ACC112 (cell line): ENCODE measurements at regions not wholly inside any gene's neighbourhood (a gene's known extent, or its start where the extent isn't known, plus 50 kb on each side); places are given as distances from the start of the nearest gene placed in this dataset.

ENCODE experiments used
- H2AFZ ChIP-seq: fragments of 200-600 bp; sonication (generic); one replicate; pipeline ENCODE4 v1.6.0; 2017; ENCODE audit warnings: antibody characterized with exemption, low read length; ENCODE audit not compliant: unreplicated experiment
- H3K27ac ChIP-seq: fragments of 200-600 bp; sonication (generic); 2 replicates; pipeline ENCODE4 v1.5.1; 2014; ENCODE audit warnings: low read depth, mild to moderate bottlenecking, antibody characterized with exemption, low read length, moderate library complexity
- H3K27me3 ChIP-seq: fragments of 200-600 bp; sonication (generic); 2 replicates; pipeline ENCODE4 v1.6.1; 2014; ENCODE audit warnings: mild to moderate bottlenecking, antibody characterized with exemption, low read length, moderate library complexity, mixed read lengths; ENCODE audit not compliant: insufficient read depth
- H3K36me3 ChIP-seq: fragments of 200-600 bp; sonication (generic); 2 replicates; pipeline ENCODE4 v1.6.1; 2016; ENCODE audit warnings: mild to moderate bottlenecking, antibody characterized with exemption, low read length, moderate library complexity, mixed read lengths; ENCODE audit not compliant: insufficient read depth
- H3K4me1 ChIP-seq: fragments of 200-600 bp; sonication (generic); one replicate; pipeline ENCODE4 v1.6.1; 2016; ENCODE audit warnings: low read length, mixed read lengths; ENCODE audit not compliant: insufficient read depth, unreplicated experiment, control insufficient read depth
- H3K4me3 ChIP-seq: fragments of 200-600 bp; sonication (generic); 2 replicates; pipeline ENCODE4 v1.5.1; 2014; ENCODE audit warnings: mild to moderate bottlenecking, low read depth, low read length
- H3K79me2 ChIP-seq: fragments of 200-600 bp; sonication (generic); one replicate; pipeline ENCODE4 v1.6.0; 2016; ENCODE audit warnings: low read length; ENCODE audit not compliant: control insufficient read depth, unreplicated experiment, insufficient read depth

GRCh38 chr7:85774986-85775385 lies 588.1 kb upstream of the SEMA3D start:
- no peak overlapping the region for H3K27ac ChIP-seq
- no peak overlapping the region for H3K4me3 ChIP-seq
- no peak overlapping the region for H2AFZ ChIP-seq
- no peaks in the 10 kb centered on the region for H3K79me2 ChIP-seq
- no peaks in the 10 kb centered on the region for H3K36me3 ChIP-seq
- H3K4me1 ChIP-seq: peaks cover 19% of the 10 kb centered on the region
- no peaks in the 10 kb centered on the region for H3K27me3 ChIP-seq

GRCh38 chr7:85773116-85773728 lies 586.4 kb upstream of the SEMA3D start:
- Histone ChIP-seq H3K79me2 (no peaks in the 10 kb centered on the region), H3K27ac (peak overlapping the region; percentile 87), H3K4me3 (peak overlapping the region; percentile 72), H2AFZ (peak overlapping the region; percentile 86), H3K36me3 (no peaks in the 10 kb centered on the region), H3K27me3 (no peaks in the 10 kb centered on the region), H3K4me1 (peaks cover 19% of the 10 kb centered on the region)

- H2AFZ ChIP-seq: no peak overlapping the region
- H3K27me3 ChIP-seq: no peaks in the 10 kb centered on the region
- peaks cover 19% of the 10 kb centered on the region for H3K4me1 ChIP-seq
- no peaks in the 10 kb centered on the region for H3K79me2 ChIP-seq
- no peaks in the 10 kb centered on the region for H3K36me3 ChIP-seq
- no peak overlapping the region for H3K4me3 ChIP-seq
- H3K27ac ChIP-seq: no peak overlapping the region
These were observed 584.7 kb upstream of the SEMA3D start for GRCh38 chr7:85771516-85771915.

- no peak overlapping the region for H2AFZ ChIP-seq
- H3K27me3 ChIP-seq: no peaks in the 10 kb centered on the region
- no peak overlapping the region for H3K4me3 ChIP-seq
- H3K36me3 ChIP-seq: no peaks in the 10 kb centered on the region
- H3K27ac ChIP-seq: no peak overlapping the region
- H3K79me2 ChIP-seq: no peaks in the 10 kb centered on the region
- H3K4me1 ChIP-seq: peaks cover 19% of the 10 kb centered on the region
These were observed 583.5 kb upstream of the SEMA3D start for GRCh38 chr7:85770332-85770731.

GRCh38 chr7:85765698-85766298 lies 578.9 kb upstream of the SEMA3D start:
- Histone ChIP-seq H3K36me3 (no peaks in the 10 kb centered on the region), H3K79me2 (no peaks in the 10 kb centered on the region), H3K4me3 (no peak overlapping the region), H3K27ac (no peak overlapping the region), H3K27me3 (no peaks in the 10 kb centered on the region), H2AFZ (no peak overlapping the region), H3K4me1 (peaks cover 3% of the 10 kb centered on the region)

GRCh38 chr7:85764034-85764433 lies 577.2 kb upstream of the SEMA3D start:
- Histone ChIP-seq H3K79me2 (no peaks in the 10 kb centered on the region), H3K27ac (no peak overlapping the region), H3K4me1 (no peaks in the 10 kb centered on the region), H3K27me3 (no peaks in the 10 kb centered on the region), H3K4me3 (no peak overlapping the region), H3K36me3 (no peaks in the 10 kb centered on the region), H2AFZ (no peak overlapping the region)

- Histone ChIP-seq H3K4me1 (no peaks in the 10 kb centered on the region), H3K79me2 (no peaks in the 10 kb centered on the region), H2AFZ (no peak overlapping the region), H3K27ac (no peak overlapping the region), H3K27me3 (no peaks in the 10 kb centered on the region), H3K36me3 (no peaks in the 10 kb centered on the region), H3K4me3 (no peak overlapping the region)
These were observed 570.5 kb upstream of the SEMA3D start for GRCh38 chr7:85757348-85757747.

GRCh38 chr7:85750454-85750949 lies 563.6 kb upstream of the SEMA3D start:
- no peak overlapping the region for H3K4me3 ChIP-seq
- H3K79me2 ChIP-seq: no peaks in the 10 kb centered on the region
- no peak overlapping the region for H3K27ac ChIP-seq
- no peaks in the 10 kb centered on the region for H3K4me1 ChIP-seq
- H3K27me3 ChIP-seq: no peaks in the 10 kb centered on the region
- H3K36me3 ChIP-seq: no peaks in the 10 kb centered on the region
- H2AFZ ChIP-seq: no peak overlapping the region

- no peak overlapping the region for H3K27ac ChIP-seq
- no peak overlapping the region for H2AFZ ChIP-seq
- H3K27me3 ChIP-seq: no peaks in the 10 kb centered on the region
- no peaks in the 10 kb centered on the region for H3K79me2 ChIP-seq
- H3K36me3 ChIP-seq: no peaks in the 10 kb centered on the region
- H3K4me1 ChIP-seq: no peaks in the 10 kb centered on the region
- H3K4me3 ChIP-seq: no peak overlapping the region
These were observed 563.0 kb upstream of the SEMA3D start for GRCh38 chr7:85749696-85750453.

- no peak overlapping the region for H2AFZ ChIP-seq
- H3K4me3 ChIP-seq: no peak overlapping the region
- no peaks in the 10 kb centered on the region for H3K4me1 ChIP-seq
- H3K79me2 ChIP-seq: no peaks in the 10 kb centered on the region
- no peaks in the 10 kb centered on the region for H3K36me3 ChIP-seq
- no peaks in the 10 kb centered on the region for H3K27me3 ChIP-seq
- H3K27ac ChIP-seq: no peak overlapping the region
These were observed 562.0 kb upstream of the SEMA3D start for GRCh38 chr7:85748861-85749260.

GRCh38 chr7:85737426-85737825 lies 550.6 kb upstream of the SEMA3D start:
- Histone ChIP-seq H3K4me1 (peaks cover 10% of the 10 kb centered on the region), H3K4me3 (no peak overlapping the region), H3K36me3 (no peaks in the 10 kb centered on the region), H3K27me3 (no peaks in the 10 kb centered on the region), H3K79me2 (no peaks in the 10 kb centered on the region), H2AFZ (no peak overlapping the region), H3K27ac (no peak overlapping the region)
